ENCODE measurements at regions not wholly inside any gene's neighbourhood (a gene's known extent, or its start where the extent isn't known, plus 50 kb on each side); places are given as distances from the start of the nearest gene placed in this dataset.

GRCh38 chrX:8971116-8971515 is 62.8 kb downstream of the FAM9B start:
- 47 to 71% methylated on average over 1 of the region's 1 CpG for WGBS, 2 donors
- DNase-seq (peak in 2 of 3 donors; percentile 3 to 40), ATAC-seq (ENCODE audit: insufficient read depth, low FRiP score) (no peak)
- H3K27me3 ChIP-seq (ENCODE audit: control insufficient read depth in 3 of 3, insufficient read depth in 3 of 3, low read length in 2 of 3), result peaks cover 0 to 12% (median 3%) of the 10 kb centered on the region in 3 donors
- TF ChIP-seq CTCF (IDR thresholded peaks at IDR 0.05; ENCODE audit: control extremely low read depth, extremely low read depth), result peak; percentile 23
- H3K27ac ChIP-seq (ENCODE audit: low read depth in 1 of 2, low read length in 1 of 2), result no peak overlapping the region
- peaks cover 0 to 4% (median 0%) of the 10 kb centered on the region in 4 donors for H3K9me3 ChIP-seq (ENCODE audit: control insufficient read depth in 4 of 4, insufficient read depth in 3 of 4, low read length in 3 of 4)
- H3K4me3 ChIP-seq, result no peak overlapping the region
- no peak overlapping the region for H3K9ac ChIP-seq (ENCODE audit: insufficient read depth in 1 of 2, low read length in 2 of 2)
- H3K36me3 ChIP-seq (ENCODE audit: control insufficient read depth in 4 of 4, insufficient read depth in 4 of 4, low read length in 4 of 4), result no peaks in the 10 kb centered on the region
- H3K4me1 ChIP-seq (ENCODE audit: control insufficient read depth in 5 of 5, insufficient read depth in 5 of 5, low read length in 5 of 5), result no peaks in the 10 kb centered on the region

- no peak overlapping the region for H3K9ac ChIP-seq (ENCODE audit: insufficient read depth in 1 of 2, low read length in 2 of 2)
- ATAC-seq (ENCODE audit: insufficient read depth, low FRiP score), result no peak
- H3K9me3 ChIP-seq (ENCODE audit: control insufficient read depth in 4 of 4, insufficient read depth in 3 of 4, low read length in 3 of 4), result peaks cover 0 to 7% (median 0%) of the 10 kb centered on the region in 4 donors
- TF ChIP-seq CTCF (IDR thresholded peaks at IDR 0.05; ENCODE audit: control extremely low read depth, extremely low read depth), result no peak
- H3K36me3 ChIP-seq (ENCODE audit: control insufficient read depth in 4 of 4, insufficient read depth in 4 of 4, low read length in 4 of 4), result no peaks in the 10 kb centered on the region
- no peaks in the 10 kb centered on the region for H3K4me1 ChIP-seq (ENCODE audit: control insufficient read depth in 5 of 5, insufficient read depth in 5 of 5, low read length in 5 of 5)
- H3K27ac ChIP-seq (ENCODE audit: low read depth in 1 of 2, low read length in 1 of 2), result no peak overlapping the region
- DNase-seq, result no peak
- H3K27me3 ChIP-seq (ENCODE audit: control insufficient read depth in 3 of 3, insufficient read depth in 3 of 3, low read length in 2 of 3), result peaks cover 0 to 5% (median 3%) of the 10 kb centered on the region in 3 donors
- H3K4me3 ChIP-seq, result no peak overlapping the region
Observed at GRCh38 chrX:8969378-8969777, 64.5 kb downstream of the FAM9B start.

GRCh38 chrX:8967461-8967860 is 66.5 kb downstream of the FAM9B start:
- peaks cover 0 to 7% (median 0%) of the 10 kb centered on the region in 4 donors for H3K9me3 ChIP-seq (ENCODE audit: control insufficient read depth in 4 of 4, insufficient read depth in 3 of 4, low read length in 3 of 4)
- H3K27ac ChIP-seq (ENCODE audit: low read depth in 1 of 2, low read length in 1 of 2), result no peak overlapping the region
- H3K4me1 ChIP-seq (ENCODE audit: control insufficient read depth in 5 of 5, insufficient read depth in 5 of 5, low read length in 5 of 5), result no peaks in the 10 kb centered on the region
- no peak overlapping the region for H3K4me3 ChIP-seq
- TF ChIP-seq CTCF (IDR thresholded peaks at IDR 0.05; ENCODE audit: control extremely low read depth, extremely low read depth), result no peak
- peaks cover 0 to 5% (median 0%) of the 10 kb centered on the region in 3 donors for H3K27me3 ChIP-seq (ENCODE audit: control insufficient read depth in 3 of 3, insufficient read depth in 3 of 3, low read length in 2 of 3)
- H3K9ac ChIP-seq (ENCODE audit: insufficient read depth in 1 of 2, low read length in 2 of 2), result no peak overlapping the region
- 65 to 81% methylated on average over 3 of the region's 3 CpGs for WGBS, 2 donors
- no peaks in the 10 kb centered on the region for H3K36me3 ChIP-seq (ENCODE audit: control insufficient read depth in 4 of 4, insufficient read depth in 4 of 4, low read length in 4 of 4)
- ATAC-seq (ENCODE audit: insufficient read depth, low FRiP score), result no peak
- DNase-seq, result no peak

- no peak for ATAC-seq (ENCODE audit: insufficient read depth, low FRiP score)
- DNase-seq, result no peak
- H3K27me3 ChIP-seq (ENCODE audit: control insufficient read depth in 3 of 3, insufficient read depth in 3 of 3, low read length in 2 of 3), result peaks cover 0 to 24% (median 5%) of the 10 kb centered on the region in 3 donors
- no peak overlapping the region for H3K9ac ChIP-seq (ENCODE audit: insufficient read depth in 1 of 2, low read length in 2 of 2)
- no peak for TF ChIP-seq CTCF (IDR thresholded peaks at IDR 0.05; ENCODE audit: control extremely low read depth, extremely low read depth)
- no peak overlapping the region for H3K4me3 ChIP-seq
- no peaks in the 10 kb centered on the region for H3K4me1 ChIP-seq (ENCODE audit: control insufficient read depth in 5 of 5, insufficient read depth in 5 of 5, low read length in 5 of 5)
- H3K36me3 ChIP-seq (ENCODE audit: control insufficient read depth in 4 of 4, insufficient read depth in 4 of 4, low read length in 4 of 4), result no peaks in the 10 kb centered on the region
- H3K9me3 ChIP-seq (ENCODE audit: control insufficient read depth in 4 of 4, insufficient read depth in 3 of 4, low read length in 3 of 4), result peaks cover 0 to 6% (median 0%) of the 10 kb centered on the region in 4 donors
- no peak overlapping the region for H3K27ac ChIP-seq (ENCODE audit: low read depth in 1 of 2, low read length in 1 of 2)
- 27 to 68% methylated on average over 3 of the region's 3 CpGs for WGBS, 2 donors
Observed at GRCh38 chrX:8960957-8961468, 72.9 kb downstream of the FAM9B start.

All from lung (tissue), 11 donors.